AML-193 (cell line): ENCODE measurements at regions not wholly inside any gene's neighbourhood (a gene's known extent, or its start where the extent isn't known, plus 50 kb on each side); places are given as distances from the start of the nearest gene placed in this dataset.
"Not testable (repeated sequence)": the region's sequence is repeated elsewhere in the genome, so short reads cannot be mapped to it uniquely, and the experiment has no call there.

Source experiments
- DNase-seq, 2 experiments: peaks; one replicate each; lab custom pipeline; 2025; lab: John Stamatoyannopoulos, UW

- DNase-seq: no peak
Measured at GRCh38 chr11:121863126-121863525, 252.9 kb downstream of the BLID start.

DNA sequence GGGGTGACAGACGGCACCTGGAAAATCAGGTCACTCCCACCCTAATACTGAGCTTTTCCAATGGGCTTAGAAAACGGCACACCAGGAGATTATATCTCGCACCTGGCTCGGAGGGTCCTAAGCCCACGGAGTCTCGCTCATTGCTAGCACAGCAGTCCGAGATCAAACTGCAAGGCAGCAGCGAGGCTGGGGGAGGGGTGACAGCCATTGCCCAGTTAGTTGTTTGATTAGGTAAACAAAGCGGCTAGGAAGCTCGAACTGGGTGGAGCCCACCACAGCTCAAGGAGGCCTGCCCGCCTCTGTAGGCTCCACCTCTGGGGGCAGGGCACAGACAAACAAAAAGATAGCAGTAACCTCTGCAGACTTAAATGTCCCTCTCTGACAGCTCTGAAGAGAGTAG is 260.9 kb downstream of the BLID start:
- DNase-seq: not testable (repeated sequence)

- DNase-seq: no peak
Measured at GRCh38 chr11:121844016-121844415, 272.0 kb downstream of the BLID start.

- no peak for DNase-seq
Measured at GRCh38 chr11:121842192-121842585, 273.8 kb downstream of the BLID start.

GRCh38 chr11:121841487-121842191 is 274.4 kb downstream of the BLID start:
- DNase-seq: no peak

DNA sequence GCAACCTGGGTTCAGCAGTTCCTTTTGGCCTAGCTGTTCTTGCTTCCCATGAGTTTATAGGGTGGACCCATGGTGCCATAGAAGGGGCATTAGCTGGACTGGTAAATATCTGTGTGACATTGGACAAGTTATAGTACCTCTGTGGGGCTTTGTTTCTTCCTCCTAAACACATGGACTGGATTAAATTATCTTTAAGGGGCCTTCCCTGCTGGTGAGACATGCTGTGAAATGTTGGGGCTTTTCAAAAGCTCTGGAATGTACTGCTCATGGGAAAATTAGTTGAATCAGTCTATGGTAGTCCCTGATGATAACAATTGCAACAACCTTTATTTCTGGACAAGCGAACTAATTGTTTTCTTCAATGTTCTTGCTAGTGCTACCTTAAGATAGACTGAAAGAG is 276.2 kb downstream of the BLID start:
- DNase-seq: no peak

DNA sequence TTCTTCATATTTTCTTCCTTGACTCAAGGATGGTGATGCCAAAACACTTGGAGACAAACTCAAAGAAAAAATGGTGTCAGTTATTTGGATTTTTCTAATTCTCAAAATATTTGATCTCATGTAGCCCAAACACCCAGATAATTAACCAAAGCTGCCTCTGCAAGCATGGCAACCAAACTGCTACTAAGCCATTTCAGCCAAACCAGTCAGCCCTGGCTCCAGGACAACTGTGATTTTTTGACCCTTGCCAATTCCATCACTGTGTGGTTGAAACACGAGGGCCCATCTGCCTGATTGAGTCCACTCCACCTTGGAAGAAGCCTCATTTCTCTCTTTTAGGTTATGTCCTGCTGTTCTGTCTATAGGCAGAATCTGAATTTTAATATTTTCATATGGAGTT is 277.4 kb downstream of the BLID start:
- DNase-seq: no peak

- no peak for DNase-seq
Measured at GRCh38 chr11:121833970-121834369, 282.0 kb downstream of the BLID start.

- DNase-seq: no peak
Measured at GRCh38 chr11:121829159-121829643, 286.8 kb downstream of the BLID start.

GRCh38 chr11:121814962-121815361 is 301.1 kb downstream of the BLID start:
- DNase-seq: no peak

DNA sequence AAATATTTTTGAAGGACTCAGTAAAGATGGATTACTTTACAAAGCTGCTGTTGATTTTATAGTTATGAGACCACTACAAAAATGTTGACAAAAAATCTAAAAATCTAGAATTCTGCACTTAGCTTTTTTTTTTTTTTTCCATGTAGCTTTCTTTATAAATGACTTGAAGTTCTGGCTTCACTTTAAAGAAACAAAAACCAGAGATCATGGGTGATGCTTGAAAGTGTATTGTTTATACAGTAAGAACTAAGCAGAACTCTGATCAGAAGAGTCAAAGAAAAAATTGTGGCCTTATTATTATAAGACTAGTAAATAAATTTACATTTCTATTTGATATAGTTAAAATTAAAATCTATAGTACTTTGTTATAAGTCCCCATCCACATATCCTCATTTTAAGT is 301.7 kb downstream of the BLID start:
- no peak for DNase-seq

DNA sequence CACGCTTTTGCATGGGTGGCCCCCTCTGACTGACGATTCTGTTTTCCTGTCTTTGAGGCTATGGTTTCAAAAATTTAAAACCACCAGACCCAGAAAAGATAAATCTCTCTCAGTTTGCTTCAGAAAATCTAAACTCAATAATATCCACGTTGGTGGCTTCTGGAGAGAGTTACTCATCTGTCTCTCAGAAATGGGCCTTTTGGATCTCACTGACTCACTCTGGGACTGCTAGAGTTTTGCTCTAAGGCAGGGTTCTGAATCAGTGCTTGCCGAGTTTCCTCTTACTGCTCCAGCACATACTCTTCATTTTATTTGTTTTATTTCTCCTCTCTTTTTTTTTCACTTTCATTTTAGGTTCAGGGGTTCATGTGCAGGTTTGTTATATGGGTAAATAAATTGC is 305.7 kb downstream of the BLID start:
- no peak for DNase-seq

DNA sequence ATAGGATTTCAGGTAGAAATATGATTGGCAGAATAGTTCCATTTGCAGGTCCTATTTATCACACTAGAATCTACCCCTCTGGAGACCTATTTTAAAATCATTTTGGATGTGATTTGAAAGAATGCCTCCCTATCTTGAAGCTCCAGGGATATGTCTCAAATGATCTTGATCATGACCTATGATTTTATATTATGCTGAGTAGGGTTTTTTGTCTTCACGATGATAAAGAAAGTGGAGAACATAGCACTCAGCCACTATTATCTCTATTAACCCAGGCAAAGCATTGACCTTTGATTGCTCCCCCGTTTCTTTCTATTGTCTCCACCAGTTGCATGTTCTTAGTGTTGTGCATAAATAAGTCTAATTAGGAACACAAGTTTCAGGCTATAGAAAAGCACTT is 307.9 kb downstream of the BLID start:
- DNase-seq: no peak

DNA sequence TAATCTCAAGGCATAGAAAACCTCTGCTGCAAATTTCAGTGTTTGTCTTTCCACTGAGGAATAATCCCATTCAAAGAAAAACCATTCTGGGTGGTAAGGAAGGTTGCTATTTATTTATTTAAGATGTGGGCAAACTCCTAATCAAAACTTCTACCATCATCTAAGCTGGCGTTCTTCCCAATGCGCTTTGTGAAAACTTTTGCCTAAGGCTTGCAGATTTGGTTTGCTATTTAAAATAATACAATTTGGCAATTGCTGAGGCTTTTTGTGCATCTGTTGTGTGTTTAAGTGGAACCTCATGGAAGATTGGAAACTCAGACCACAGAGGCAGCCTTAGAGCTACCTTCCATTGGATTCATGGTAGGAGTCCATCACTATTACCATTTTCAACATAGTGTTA is 309.0 kb downstream of the BLID start:
- DNase-seq: no peak

GRCh38 chr11:121802542-121802941 is 313.5 kb downstream of the BLID start:
- DNase-seq: no peak

DNA sequence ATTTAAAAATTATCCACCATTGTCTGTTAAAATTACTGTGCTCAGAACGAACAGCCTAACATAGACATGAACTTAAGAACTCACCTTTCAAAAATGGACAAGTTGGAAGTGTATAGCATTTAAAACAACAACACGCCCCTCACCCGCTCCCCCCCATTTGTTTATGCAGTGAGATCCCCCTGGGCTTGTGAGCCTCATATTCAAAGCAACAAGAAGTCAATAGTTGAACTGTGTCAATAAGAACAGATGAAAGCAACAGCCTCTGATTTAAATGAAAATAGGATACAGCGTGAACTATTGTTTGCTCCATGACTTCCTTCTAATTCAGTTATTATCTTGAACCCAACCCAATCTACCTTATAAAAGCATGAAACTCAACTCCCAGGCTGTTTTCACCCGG is 314.2 kb downstream of the BLID start:
- DNase-seq: no peak

DNA sequence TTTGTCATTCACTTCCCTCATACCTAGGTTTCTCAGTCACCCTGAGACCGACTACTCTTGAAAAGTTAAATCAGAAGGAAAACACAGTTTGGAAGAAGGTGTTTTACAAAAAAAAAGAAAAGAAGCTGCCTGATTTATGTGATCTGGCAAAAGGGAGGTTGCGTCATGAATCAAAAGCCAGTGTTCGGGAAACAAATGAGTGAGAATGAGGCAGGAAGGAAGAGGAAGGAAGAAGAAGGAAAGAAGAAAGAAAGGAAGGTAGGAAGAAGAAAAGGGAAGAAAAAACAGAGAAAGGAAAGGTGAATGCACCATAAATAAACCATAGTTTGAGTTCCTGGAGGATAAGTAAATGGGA is 314.6 kb downstream of the BLID start:
- no peak for DNase-seq

DNA sequence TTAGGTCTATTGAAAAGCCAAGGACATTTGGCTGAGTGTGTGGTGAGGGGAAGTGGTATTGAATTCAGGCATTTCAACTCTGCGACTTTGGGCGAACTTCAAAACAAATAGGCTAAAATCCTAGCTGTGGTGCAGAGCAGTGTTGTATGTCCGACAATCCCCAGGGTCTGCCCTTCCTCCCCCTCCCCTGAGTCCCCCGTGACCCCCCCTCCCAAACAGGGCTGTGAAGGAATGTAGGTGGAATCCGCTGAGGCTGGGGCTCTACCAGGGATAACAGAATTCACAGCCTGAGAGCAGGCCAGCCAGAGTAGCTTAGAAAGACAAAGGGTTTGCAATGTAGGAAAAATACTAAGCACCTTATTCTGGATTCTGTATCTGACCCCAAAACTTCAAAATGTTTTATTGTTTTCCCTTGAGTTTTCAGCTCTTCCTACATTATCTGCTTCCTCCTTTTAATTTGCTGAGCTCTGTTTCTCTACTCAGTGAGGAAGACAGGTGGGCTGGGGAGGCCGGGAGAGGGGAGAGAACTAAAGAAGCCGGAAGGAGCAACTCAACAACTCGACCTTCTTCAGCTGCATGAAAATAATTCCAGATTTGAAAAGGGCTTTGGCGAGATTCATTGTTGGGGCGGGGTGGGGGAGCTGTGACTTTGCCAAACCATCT is 315.2 kb downstream of the BLID start:
- no peak for DNase-seq

DNA sequence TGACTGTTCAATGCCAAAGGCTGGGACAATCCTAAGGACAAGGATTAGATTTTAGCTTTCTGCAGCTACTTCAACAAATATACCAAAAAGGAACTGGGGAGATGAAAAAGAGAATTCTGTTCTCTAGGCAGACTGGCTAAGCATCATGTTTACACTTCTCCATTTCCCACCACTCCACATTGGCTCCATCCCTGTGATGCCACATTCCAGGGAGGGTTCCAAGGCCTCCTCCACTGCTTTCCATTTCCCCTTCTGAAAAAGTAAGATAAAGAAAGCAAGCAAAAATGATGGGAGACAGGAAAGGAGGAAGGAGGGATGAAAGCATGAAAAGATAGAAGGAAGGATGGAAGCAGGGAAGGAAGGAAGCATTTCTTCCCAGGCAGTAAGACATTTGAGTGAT is 315.8 kb downstream of the BLID start:
- no peak for DNase-seq

DNA sequence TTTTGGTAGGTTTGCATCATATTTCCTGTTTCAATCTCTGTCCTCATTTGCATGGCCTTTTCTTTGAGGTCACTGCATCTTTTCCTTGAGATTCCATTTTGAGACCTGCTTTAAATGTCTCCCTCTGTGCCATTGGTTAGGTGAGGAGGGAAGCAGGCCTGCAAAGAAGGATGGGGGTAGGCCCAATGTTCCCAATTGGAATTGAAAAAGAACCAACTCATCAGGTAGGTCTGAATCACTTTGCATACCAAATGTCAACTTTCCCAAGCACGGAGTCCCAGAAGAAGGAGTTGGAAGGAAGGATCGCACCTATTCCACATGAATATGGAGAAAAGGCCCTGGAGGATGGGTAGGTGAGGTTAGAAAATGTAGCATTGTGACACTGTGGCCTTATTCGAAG is 318.5 kb downstream of the BLID start:
- DNase-seq: no peak

GRCh38 chr11:121795174-121795573 is 320.8 kb downstream of the BLID start:
- no peak for DNase-seq

DNA sequence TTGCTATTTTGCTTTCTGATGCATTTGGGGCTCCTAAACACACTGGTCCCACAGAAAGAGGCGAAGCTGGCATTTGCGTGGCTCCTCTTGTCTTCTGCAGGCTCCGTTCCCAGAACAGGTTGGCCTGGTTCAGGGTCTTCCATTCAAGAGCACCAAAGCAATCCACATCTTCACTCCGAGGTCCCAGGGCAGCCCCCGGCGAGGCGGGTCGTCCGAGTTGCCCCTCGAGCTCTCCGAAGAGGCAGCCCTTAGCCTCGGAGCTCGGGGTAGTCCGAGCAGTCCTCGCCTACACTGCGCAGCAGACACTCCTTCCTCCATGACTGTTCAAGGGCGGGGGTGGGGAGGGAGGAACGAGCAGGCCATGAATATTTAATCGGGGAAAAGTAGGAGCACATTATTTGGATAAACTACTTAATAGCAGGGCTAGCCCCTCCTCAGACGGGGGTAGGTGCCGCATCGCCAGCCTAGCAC is 321.3 kb downstream of the BLID start:
- no peak for DNase-seq

DNA sequence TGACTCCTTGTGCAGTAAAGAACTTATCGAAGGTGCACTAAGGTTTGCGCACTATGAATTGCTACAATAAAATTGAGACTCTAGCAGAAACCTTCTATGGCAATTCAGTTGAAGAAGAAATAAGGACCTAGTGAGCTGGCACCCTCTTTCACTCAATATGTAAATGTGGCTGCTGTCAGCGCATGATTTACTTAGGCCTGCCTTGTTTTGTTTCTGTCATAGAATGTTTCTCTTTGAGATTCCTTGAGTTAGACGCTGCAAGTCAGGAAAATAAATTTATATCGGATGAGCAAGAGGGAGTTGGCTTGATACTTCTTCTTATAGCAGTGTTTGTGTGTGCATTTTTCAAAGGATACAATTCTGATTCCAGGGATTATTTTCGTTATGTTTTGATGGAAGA is 322.1 kb downstream of the BLID start:
- no peak for DNase-seq

DNA sequence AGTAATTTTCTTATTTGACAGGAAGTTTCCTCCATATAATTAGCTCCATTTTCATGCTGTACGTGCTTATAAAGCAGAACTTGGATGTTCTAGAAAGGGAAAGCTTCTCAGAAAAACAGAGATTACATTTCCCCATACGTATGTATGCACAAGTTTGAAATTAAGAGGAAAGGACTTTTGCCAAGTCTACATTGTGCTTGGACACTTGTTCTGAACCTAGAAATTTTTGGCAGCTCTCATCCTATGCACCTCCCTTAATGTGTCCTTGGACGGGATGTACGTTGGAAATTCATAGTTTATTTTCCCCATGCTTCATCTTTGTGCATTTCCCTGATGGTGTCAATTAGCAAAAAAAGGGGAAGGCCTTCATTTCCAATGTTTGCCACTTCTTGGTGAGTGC is 322.7 kb downstream of the BLID start:
- DNase-seq: no peak
